Fibroblast of lung (primary cell): ENCODE measurements at regions not wholly inside any gene's neighbourhood (a gene's known extent, or its start where the extent isn't known, plus 50 kb on each side); places are given as distances from the start of the nearest gene placed in this dataset.

Experiments used
- DNase-seq, 2 donors: peaks; one replicate each; pipeline versions ENCODE4 v3.0.0 to v3.0.0-alpha.2; 2010; ENCODE audit warnings: low read depth in 2 of 2
- H2AFZ ChIP-seq: 2 replicates; pipeline ENCODE4 v1.5.1; 2012; ENCODE audit warnings: low read length, control low read depth, inconsistent platforms
- H3K27ac ChIP-seq: 2 replicates; pipeline ENCODE4 v1.5.1; 2011; ENCODE audit warnings: low read length, control low read depth; ENCODE audit not compliant: insufficient read depth
- H3K27me3 ChIP-seq: 2 replicates; pipeline ENCODE4 v1.5.1; 2011; ENCODE audit warnings: mild to moderate bottlenecking, low read length; ENCODE audit not compliant: control insufficient read depth, insufficient read depth
- H3K36me3 ChIP-seq: 2 replicates; pipeline ENCODE4 v1.5.1; 2011; ENCODE audit warnings: low read length; ENCODE audit not compliant: control insufficient read depth, insufficient read depth
- H3K4me1 ChIP-seq: 2 replicates; pipeline ENCODE4 v1.5.1; 2011; ENCODE audit warnings: low read length; ENCODE audit not compliant: control insufficient read depth, insufficient read depth; ENCODE audit errors: extremely low read depth
- H3K4me2 ChIP-seq: 2 replicates; pipeline ENCODE4 v1.5.1; 2011; ENCODE audit warnings: low read length, control low read depth; ENCODE audit not compliant: insufficient read depth; ENCODE audit errors: extremely low read depth
- H3K4me3 ChIP-seq, 4 experiments: fragments of 200-600 bp in 1 of 4; sonication (generic) in 1 of 4; replicated peaks in 1 of 4; 2 replicates each; pipeline ENCODE4 v1.5.1; 2011 to 2016; ENCODE audit warnings: low read length in 4 of 4, low read depth in 3 of 4, mild to moderate bottlenecking in 3 of 4, control low read depth in 2 of 4, inconsistent platforms in 1 of 4, mixed read lengths in 1 of 4; ENCODE audit not compliant: insufficient read depth in 1 of 4; ENCODE audit errors: control extremely low read depth in 1 of 4
- H3K79me2 ChIP-seq: 2 replicates; pipeline ENCODE4 v1.5.1; 2012; ENCODE audit warnings: mild to moderate bottlenecking, low read length, inconsistent platforms; ENCODE audit not compliant: control insufficient read depth, insufficient read depth
- H3K9ac ChIP-seq: 2 replicates; pipeline ENCODE4 v1.5.1; 2011; ENCODE audit warnings: mild to moderate bottlenecking, low read length, control low read depth; ENCODE audit not compliant: insufficient read depth
- H3K9me3 ChIP-seq: 2 replicates; pipeline ENCODE4 v1.5.1; 2012; ENCODE audit warnings: low read depth, low read length; ENCODE audit not compliant: control insufficient read depth, insufficient read depth
- H4K20me1 ChIP-seq: 2 replicates; pipeline ENCODE4 v1.5.1; 2011; ENCODE audit warnings: low read length; ENCODE audit not compliant: control insufficient read depth, insufficient read depth; ENCODE audit errors: extremely low read depth
- EZH2 ChIP-seq: IDR thresholded peaks from 2 replicates; pipeline ENCODE4 v1.5.1; 2012; ENCODE audit warnings: low read length, control low read depth, mild to moderate bottlenecking; ENCODE audit errors: missing control alignments
- TF ChIP-seq, protein P1 (sequence below), 2 donors: IDR thresholded peaks in 1 of 2; conservative IDR thresholded peaks in 1 of 2; 1 replicate in 1 of 2; 2 replicates in 1 of 2; pipeline ENCODE4 v1.5.1; 2011 to 2012; ENCODE audit warnings: low read length in 2 of 2, control low read depth in 1 of 2, inconsistent platforms in 1 of 2, low read depth in 1 of 2, mild to moderate bottlenecking in 1 of 2

DNA sequence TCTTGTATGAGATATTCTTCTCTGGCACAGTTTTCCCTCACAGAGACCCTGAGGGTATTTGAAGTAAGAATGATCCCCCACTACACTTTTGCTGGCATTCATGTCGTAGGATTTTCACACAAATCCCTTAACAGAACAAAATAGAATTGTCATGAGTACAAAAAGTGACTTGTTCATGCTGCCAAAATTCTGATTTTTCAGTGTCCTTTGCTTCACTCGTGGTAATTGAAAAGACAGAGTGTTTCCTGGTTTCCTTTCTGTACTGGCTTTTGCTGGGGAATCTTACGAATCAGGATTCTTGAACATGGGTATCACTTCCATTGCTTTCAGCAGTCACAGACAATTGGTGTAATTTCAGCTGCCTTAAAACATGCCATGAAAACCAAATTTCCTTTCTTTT, 756.3 kb downstream of the REEP3 start:
- TF ChIP-seq, protein P1, sequence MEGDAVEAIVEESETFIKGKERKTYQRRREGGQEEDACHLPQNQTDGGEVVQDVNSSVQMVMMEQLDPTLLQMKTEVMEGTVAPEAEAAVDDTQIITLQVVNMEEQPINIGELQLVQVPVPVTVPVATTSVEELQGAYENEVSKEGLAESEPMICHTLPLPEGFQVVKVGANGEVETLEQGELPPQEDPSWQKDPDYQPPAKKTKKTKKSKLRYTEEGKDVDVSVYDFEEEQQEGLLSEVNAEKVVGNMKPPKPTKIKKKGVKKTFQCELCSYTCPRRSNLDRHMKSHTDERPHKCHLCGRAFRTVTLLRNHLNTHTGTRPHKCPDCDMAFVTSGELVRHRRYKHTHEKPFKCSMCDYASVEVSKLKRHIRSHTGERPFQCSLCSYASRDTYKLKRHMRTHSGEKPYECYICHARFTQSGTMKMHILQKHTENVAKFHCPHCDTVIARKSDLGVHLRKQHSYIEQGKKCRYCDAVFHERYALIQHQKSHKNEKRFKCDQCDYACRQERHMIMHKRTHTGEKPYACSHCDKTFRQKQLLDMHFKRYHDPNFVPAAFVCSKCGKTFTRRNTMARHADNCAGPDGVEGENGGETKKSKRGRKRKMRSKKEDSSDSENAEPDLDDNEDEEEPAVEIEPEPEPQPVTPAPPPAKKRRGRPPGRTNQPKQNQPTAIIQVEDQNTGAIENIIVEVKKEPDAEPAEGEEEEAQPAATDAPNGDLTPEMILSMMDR (conservative IDR thresholded peaks at IDR 0.05 in 1 of 2, IDR thresholded peaks at IDR 0.05 in 1 of 2; ENCODE audit: low read depth in 1 of 2, low read length in 2 of 2), result no peak
- no peak for TF ChIP-seq EZH2
- no peak overlapping the region for H3K9ac ChIP-seq
- no peaks in the 10 kb centered on the region for H3K4me1 ChIP-seq
- no peak overlapping the region for H2AFZ ChIP-seq
- no peaks in the 10 kb centered on the region for H3K36me3 ChIP-seq
- H3K9me3 ChIP-seq, result no peaks in the 10 kb centered on the region
- DNase-seq, result no peak
- no peaks in the 10 kb centered on the region for H4K20me1 ChIP-seq
- no peak overlapping the region for H3K4me2 ChIP-seq
- H3K79me2 ChIP-seq, result no peaks in the 10 kb centered on the region
- H3K4me3 ChIP-seq, result no peak overlapping the region
- H3K27me3 ChIP-seq, result no peaks in the 10 kb centered on the region
- H3K27ac ChIP-seq, result no peak overlapping the region

GRCh38 chr10:64283621-64284020, 762.4 kb downstream of the REEP3 start:
- Histone ChIP-seq H3K4me2 (no peak overlapping the region), H3K4me3 (no peak overlapping the region), H3K9ac (no peak overlapping the region), H3K27ac (no peak overlapping the region), H3K9me3 (no peaks in the 10 kb centered on the region), H3K36me3 (no peaks in the 10 kb centered on the region), H4K20me1 (no peaks in the 10 kb centered on the region), H3K4me1 (no peaks in the 10 kb centered on the region), H3K79me2 (no peaks in the 10 kb centered on the region), H3K27me3 (no peaks in the 10 kb centered on the region), H2AFZ (no peak overlapping the region)
- no peak for DNase-seq
- TF ChIP-seq, protein P1 (conservative IDR thresholded peaks at IDR 0.05 in 1 of 2, IDR thresholded peaks at IDR 0.05 in 1 of 2; ENCODE audit: low read depth in 1 of 2, low read length in 2 of 2), result no peak
- no peak for TF ChIP-seq EZH2

GRCh38 chr10:64286533-64286932, 765.3 kb downstream of the REEP3 start:
- Histone ChIP-seq H3K27ac (no peak overlapping the region), H2AFZ (no peak overlapping the region), H3K79me2 (no peaks in the 10 kb centered on the region), H3K36me3 (no peaks in the 10 kb centered on the region), H3K4me2 (no peak overlapping the region), H3K27me3 (no peaks in the 10 kb centered on the region), H4K20me1 (no peaks in the 10 kb centered on the region), H3K9me3 (no peaks in the 10 kb centered on the region), H3K9ac (no peak overlapping the region), H3K4me3 (no peak overlapping the region), H3K4me1 (no peaks in the 10 kb centered on the region)
- DNase-seq, result no peak
- TF ChIP-seq, protein P1 (conservative IDR thresholded peaks at IDR 0.05 in 1 of 2, IDR thresholded peaks at IDR 0.05 in 1 of 2; ENCODE audit: low read depth in 1 of 2, low read length in 2 of 2), result no peak
- no peak for TF ChIP-seq EZH2
